Stimulated activated CD8-positive, alpha-beta memory T cell treated with anti-CD3 and anti-CD28 coated beads, Interleukin-4, amount 100 ng/mL, for 1 hour (primary cell): ENCODE measurements at regions not wholly inside any gene's neighbourhood (a gene's known extent, or its start where the extent isn't known, plus 50 kb on each side); places are given as distances from the start of the nearest gene placed in this dataset.

Experiments used
- DNase-seq, 2 donors: peaks; one replicate each; pipeline ENCODE4 v3.0.0-alpha.2; 2020; ENCODE audit warnings: low read depth in 2 of 2, low spot score in 1 of 2

DNA sequence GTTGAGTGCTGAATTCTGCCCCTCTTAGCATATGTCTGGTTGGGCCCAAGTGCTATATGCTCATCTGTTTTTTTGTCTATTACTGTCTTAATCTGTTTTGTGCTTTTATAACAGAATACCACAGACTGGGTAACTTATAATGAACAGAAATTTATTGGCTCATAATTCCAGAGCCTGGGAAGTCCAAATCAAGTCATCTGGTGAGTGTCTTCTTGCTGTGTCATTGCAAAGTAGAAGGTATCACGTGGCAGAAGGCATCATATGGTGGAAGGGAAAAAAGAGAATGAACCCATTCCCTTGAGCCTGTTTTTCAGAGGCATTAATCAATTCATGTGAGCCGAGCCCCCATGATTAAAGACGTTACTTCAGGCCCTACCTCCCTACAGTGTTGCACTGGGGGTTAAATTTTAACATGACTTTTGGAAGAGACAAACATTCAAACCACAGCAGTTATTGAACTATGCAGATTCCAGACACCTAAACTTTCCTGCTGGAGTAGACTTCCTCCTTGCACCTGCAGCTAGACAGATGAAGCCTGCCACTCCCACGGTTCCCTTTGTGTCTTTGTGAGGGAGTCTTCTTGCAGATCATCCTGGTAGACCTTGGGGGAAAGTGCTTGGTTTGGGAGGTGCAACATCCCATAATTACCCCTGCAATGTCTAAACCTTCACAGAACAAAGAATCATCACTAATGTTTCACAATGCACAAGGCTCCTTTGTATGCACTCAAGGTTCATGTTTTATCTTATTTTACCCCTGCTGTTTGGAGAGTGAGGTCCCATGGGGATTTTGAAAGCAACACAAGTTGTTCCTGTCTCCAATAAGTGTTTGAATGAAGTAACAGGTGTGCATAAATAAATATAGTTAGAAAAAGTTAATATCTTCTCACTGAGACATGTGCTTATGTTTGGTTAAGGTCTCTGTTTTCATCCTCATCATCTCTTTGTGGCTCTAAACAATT, 64.7 kb upstream of the XCR1 start:
- no peak for DNase-seq

GRCh38 chr3:46091046-46091445, 63.8 kb upstream of the XCR1 start:
- no peak for DNase-seq

GRCh38 chr3:46090161-46090591, 62.9 kb upstream of the XCR1 start:
- no peak for DNase-seq

GRCh38 chr3:46089237-46090011, 62.1 kb upstream of the XCR1 start:
- DNase-seq, result no peak

- no peak for DNase-seq
Measured at GRCh38 chr3:46087871-46088270, 60.6 kb upstream of the XCR1 start.

DNA sequence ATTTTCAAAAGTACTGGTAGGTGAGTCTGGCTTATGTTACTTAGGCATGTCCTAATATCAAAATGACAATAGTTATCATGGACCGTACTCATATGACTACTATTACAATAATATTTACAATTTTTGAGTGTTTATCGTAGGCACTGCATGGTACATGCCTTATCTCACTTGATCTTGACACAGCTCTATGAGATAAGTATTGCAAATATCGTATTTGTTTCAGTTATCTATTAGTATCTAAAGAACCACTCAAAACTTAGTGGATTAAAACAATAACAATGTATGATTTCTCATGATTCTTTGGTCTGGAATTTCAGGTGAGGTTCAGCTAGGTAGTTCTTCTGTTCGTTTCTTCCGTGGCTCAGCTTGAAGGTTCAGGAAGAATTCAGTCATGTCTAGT, 59.7 kb upstream of the XCR1 start:
- no peak for DNase-seq

- DNase-seq, result no peak
Measured at GRCh38 chr3:46086083-46086437, 58.8 kb upstream of the XCR1 start.

DNA sequence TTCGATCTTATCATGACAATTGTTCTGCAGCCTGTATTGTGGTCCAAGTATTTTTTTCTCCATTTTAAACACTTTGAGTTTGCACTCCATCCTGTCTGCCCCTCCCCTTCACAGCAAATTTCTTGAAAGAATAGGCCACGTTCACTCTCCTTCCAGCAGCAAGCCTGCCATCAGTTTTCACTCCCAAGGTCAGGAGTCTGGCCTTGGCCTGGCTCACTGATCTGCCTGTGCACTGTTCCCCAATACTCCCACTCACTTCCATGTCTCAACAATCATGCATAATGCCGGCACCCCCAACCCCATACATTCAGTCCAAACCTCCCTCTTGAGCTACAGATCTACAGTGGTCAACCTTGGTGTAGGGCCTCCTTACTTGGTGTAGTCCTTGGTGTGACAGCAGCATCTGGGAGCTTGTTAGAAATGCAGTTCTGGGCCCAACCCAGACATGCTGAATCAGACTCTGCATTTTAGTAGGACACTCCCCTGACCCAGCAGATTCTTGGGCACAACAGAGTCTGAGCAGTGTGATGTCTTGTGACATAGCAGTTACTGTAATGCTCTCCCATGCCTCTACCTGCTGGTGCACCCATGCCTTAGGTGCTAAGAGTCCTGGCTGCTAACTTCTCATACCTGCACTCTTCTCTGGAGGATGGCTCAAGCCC, 58.3 kb upstream of the XCR1 start:
- no peak for DNase-seq

GRCh38 chr3:46083956-46084355, 56.7 kb upstream of the XCR1 start:
- DNase-seq, result no peak

DNA sequence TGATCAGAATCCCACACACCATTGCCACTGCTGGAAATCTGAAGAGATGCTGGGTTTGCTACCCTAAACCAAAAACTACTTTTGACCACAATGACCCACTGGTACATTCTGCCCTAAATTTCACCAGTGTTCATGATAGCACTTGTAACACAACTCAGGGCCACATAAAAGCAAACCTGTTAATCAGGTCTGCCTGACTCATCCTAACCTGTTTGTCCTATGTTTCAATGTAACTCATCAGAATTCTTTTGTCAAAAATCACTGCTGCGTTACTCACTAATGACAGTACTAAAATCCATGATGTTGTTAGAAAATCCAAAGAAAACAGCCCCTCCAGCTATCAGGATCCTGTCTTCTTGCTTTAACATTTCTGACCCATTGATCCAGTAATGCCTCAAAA, 55.6 kb upstream of the XCR1 start:
- DNase-seq, result no peak

DNA sequence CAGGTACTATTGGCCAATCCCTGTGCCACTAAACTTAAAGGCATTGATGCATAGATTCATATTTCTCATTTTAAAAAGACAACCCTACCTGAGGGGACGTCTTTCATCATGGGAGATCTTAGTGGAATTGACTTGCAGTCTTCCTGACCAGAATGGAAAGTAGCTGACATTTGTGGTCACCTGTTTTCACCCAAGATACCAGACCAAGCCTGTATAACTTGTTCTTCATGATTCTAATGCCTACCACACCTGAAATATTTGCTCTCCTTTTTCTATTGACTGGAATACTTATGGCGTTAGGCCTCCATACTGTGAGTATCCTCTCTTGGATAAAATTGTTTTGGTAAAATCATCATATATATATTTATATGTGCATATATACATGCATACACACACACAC, 54.7 kb upstream of the XCR1 start:
- no peak for DNase-seq

- DNase-seq, result no peak
Measured at GRCh38 chr3:46080969-46081345, 53.7 kb upstream of the XCR1 start.

DNA sequence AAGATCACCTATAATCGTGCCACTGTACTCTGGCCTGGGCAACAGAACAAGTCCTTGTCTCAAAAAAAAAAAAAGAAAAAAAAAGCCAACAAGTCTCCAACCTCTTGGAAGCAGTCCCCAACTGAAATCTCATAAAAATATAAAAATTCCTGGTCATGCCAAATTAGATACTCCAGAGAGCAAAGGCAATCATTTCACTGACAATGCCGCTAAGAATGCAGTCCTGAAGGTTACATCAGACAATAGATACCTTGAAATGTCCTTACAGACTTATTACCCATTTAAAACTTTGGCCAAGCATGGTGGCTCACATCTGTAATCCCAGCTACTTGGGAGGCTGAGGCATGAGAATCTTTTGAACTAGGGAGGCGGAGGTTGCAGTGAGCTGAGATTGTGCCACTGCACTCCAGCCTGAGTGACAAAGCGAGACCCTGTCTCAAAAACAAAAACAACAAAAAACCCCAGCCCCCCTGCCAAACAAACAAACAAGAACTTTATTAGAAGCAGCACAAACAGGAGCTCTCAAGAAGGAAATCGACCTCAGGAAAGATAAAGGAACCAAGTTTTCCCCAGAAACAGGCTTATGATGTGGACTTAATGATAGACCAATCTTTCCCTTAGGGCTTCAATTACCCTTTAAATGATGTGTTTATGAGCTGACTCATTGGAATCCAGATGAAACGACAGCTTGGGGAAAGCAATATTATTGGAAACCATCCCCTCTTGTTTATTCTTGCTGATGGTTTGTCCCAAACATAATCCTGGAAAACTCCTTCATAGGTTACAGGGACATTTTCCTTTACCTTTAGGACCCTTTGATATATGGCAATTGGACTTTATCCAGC, 53.1 kb upstream of the XCR1 start:
- DNase-seq, result no peak

DNA sequence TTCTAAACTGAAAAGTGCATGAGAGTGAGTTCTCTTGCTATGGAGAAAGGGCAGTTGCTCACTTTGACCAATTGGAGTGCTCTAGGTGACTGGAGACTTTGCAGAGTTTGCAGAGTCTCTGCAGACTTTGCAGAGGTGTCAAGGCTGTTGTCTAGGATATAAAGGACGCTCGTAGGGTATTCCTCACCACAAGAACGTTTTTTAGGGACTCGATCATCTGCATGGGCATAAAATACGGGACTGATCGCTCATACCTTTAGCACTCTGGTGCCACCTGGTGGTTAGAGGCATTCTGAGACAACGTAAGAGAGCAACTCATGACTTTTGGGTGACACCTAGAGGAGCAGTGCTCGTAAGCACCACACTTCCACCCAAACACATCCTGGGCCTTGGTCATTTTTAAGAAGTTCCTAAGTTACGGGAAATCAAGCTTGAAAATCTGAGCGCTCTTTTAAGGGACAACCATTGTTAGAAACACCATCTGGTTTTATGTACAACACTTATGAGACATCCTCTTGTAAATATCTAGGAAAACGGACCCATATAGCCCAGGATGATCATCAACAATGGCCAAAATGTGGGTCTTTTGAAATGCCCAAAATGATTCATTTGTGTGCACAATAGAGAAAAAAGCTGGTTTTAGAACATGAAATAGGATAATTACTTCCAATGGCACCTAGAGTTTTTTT, 51.6 kb upstream of the XCR1 start:
- DNase-seq, result peak; percentile 79 to 80
